Activated CD8-positive, alpha-beta T cell treated with anti-CD3 and anti-CD28 coated beads for 36 hours (primary cell): ENCODE measurements at regions not wholly inside any gene's neighbourhood (a gene's known extent, or its start where the extent isn't known, plus 50 kb on each side); places are given as distances from the start of the nearest gene placed in this dataset.

Experiments used
- ATAC-seq: fragments of 200-7000 bp; cut with Tn5 transposase; one replicate; pipeline ENCODE4 v1.10.0; 2021; ENCODE audit warnings: mild to moderate bottlenecking, moderate library complexity
- CTCF ChIA-PET: fragments of 350-600 bp; sonication (Branson Sonifier 250); formaldehyde crosslinking; loops from one replicate; lab custom pipeline; 2021; ENCODE audit warnings: antibody characterized with exemption; lab: Charles Lee
- POLR2A ChIA-PET: fragments of 350-600 bp; sonication (Branson Sonifier 250); formaldehyde crosslinking; loops from one replicate; lab custom pipeline; 2021; ENCODE audit warnings: antibody characterized with exemption; lab: Charles Lee
- DNase-seq: peaks from one replicate; pipeline ENCODE4 v3.0.0-alpha.2; 2020
- H3K27ac Mint-ChIP-seq: one replicate; pipeline ENCODE4 v1.8.0; 2021; ENCODE audit warnings: mild to moderate bottlenecking, mixed read lengths
- H3K27me3 Mint-ChIP-seq: one replicate; pipeline ENCODE4 v1.8.0; 2021; ENCODE audit warnings: mixed read lengths
- H3K36me3 Mint-ChIP-seq: one replicate; pipeline ENCODE4 v1.8.0; 2021; ENCODE audit warnings: low read depth, mixed read lengths
- H3K4me1 Mint-ChIP-seq: one replicate; pipeline ENCODE4 v1.8.0; 2021; ENCODE audit warnings: low read depth, mixed read lengths
- H3K4me3 Mint-ChIP-seq: one replicate; pipeline ENCODE4 v1.8.0; 2021; ENCODE audit warnings: mild to moderate bottlenecking, moderate library complexity, mixed read lengths
- H3K9me3 Mint-ChIP-seq: one replicate; pipeline ENCODE4 v1.8.0; 2021; ENCODE audit warnings: mixed read lengths
- intact Hi-C: fragments of 100-400 bp; cut with micrococcal nuclease; formaldehyde crosslinking; loops from one replicate; pipeline ENCODE4 v1.10.0; 2022
- TF ChIP-seq, protein P1 (sequence below): fragments of 200-600 bp; IDR thresholded peaks from one replicate; pipeline ENCODE4 v1.8.0; 2022; ENCODE audit warnings: antibody characterized with exemption, mild to moderate bottlenecking

- Mint-ChIP-seq H3K4me3 (no peak overlapping the region), H3K4me1 (no peaks in the 10 kb centered on the region), H3K27ac (no peak overlapping the region), H3K36me3 (no peaks in the 10 kb centered on the region), H3K9me3 (peaks cover 1% of the 10 kb centered on the region), H3K27me3 (no peaks in the 10 kb centered on the region)
- ATAC-seq (no peak), DNase-seq (no peak)
- intact Hi-C loops = no loop called here
- TF ChIP-seq, protein P1, sequence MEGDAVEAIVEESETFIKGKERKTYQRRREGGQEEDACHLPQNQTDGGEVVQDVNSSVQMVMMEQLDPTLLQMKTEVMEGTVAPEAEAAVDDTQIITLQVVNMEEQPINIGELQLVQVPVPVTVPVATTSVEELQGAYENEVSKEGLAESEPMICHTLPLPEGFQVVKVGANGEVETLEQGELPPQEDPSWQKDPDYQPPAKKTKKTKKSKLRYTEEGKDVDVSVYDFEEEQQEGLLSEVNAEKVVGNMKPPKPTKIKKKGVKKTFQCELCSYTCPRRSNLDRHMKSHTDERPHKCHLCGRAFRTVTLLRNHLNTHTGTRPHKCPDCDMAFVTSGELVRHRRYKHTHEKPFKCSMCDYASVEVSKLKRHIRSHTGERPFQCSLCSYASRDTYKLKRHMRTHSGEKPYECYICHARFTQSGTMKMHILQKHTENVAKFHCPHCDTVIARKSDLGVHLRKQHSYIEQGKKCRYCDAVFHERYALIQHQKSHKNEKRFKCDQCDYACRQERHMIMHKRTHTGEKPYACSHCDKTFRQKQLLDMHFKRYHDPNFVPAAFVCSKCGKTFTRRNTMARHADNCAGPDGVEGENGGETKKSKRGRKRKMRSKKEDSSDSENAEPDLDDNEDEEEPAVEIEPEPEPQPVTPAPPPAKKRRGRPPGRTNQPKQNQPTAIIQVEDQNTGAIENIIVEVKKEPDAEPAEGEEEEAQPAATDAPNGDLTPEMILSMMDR = no peak
- ChIA-PET POLR2A (no interaction called here), CTCF (no interaction called here)
These were observed 115.0 kb upstream of the KCNIP4 start for GRCh38 chr4:22063613-22064012.

GRCh38 chr4:22062676-22063075 lies 114.1 kb upstream of the KCNIP4 start:
- intact Hi-C loops = no loop called here
- ChIA-PET CTCF (no interaction called here), POLR2A (no interaction called here)
- Mint-ChIP-seq H3K27me3 (no peaks in the 10 kb centered on the region), H3K27ac (no peak overlapping the region), H3K4me1 (no peaks in the 10 kb centered on the region), H3K36me3 (no peaks in the 10 kb centered on the region), H3K4me3 (no peak overlapping the region), H3K9me3 (peaks cover 5% of the 10 kb centered on the region)
- TF ChIP-seq, protein P1 = no peak
- no peak for ATAC-seq
- DNase-seq = no peak

DNA sequence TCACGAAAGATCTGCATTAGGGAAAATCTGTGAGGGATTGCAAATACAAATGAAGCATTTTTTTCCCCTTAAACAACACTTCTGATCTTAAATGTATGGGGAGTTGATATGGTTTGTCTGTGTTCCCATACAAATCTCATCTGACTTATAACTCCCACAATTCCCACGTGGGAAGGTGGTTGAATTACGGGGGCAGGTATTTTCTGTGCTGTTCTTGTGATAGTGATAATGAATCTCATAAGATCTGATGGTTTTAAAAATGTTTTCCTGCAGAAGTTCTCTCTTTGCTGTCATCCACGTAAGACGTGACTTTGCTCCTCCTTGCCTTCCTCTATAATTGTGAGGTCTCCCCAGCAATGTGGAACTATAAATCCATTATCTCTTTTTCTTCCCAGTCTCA lies 107.4 kb upstream of the KCNIP4 start:
- peaks cover 9% of the 10 kb centered on the region for H3K9me3 Mint-ChIP-seq
- ATAC-seq = no peak
- CTCF ChIA-PET = no interaction called here

GRCh38 chr4:22052076-22052475 lies 103.5 kb upstream of the KCNIP4 start:
- no peaks in the 10 kb centered on the region for H3K4me1 Mint-ChIP-seq
- ChIA-PET POLR2A (no interaction called here), CTCF (no interaction called here)
- no peak overlapping the region for H3K4me3 Mint-ChIP-seq
- no peak overlapping the region for H3K27ac Mint-ChIP-seq
- H3K27me3 Mint-ChIP-seq = no peaks in the 10 kb centered on the region
- DNase-seq = no peak
- H3K9me3 Mint-ChIP-seq = peaks cover 6% of the 10 kb centered on the region
- intact Hi-C loops = no loop called here
- peaks cover 2% of the 10 kb centered on the region for H3K36me3 Mint-ChIP-seq
- TF ChIP-seq, protein P1 = no peak
- no peak for ATAC-seq

More for the DNA sequence above, 107.4 kb upstream of the KCNIP4 start:
- TF ChIP-seq, protein P1 = no peak
- no peak overlapping the region for H3K4me3 Mint-ChIP-seq
- intact Hi-C loops = no loop called here
- no peak for DNase-seq
- H3K27ac Mint-ChIP-seq = no peak overlapping the region
- H3K4me1 Mint-ChIP-seq = no peaks in the 10 kb centered on the region
- POLR2A ChIA-PET = no interaction called here
- H3K36me3 Mint-ChIP-seq = peaks cover 2% of the 10 kb centered on the region
- H3K27me3 Mint-ChIP-seq = no peaks in the 10 kb centered on the region

DNA sequence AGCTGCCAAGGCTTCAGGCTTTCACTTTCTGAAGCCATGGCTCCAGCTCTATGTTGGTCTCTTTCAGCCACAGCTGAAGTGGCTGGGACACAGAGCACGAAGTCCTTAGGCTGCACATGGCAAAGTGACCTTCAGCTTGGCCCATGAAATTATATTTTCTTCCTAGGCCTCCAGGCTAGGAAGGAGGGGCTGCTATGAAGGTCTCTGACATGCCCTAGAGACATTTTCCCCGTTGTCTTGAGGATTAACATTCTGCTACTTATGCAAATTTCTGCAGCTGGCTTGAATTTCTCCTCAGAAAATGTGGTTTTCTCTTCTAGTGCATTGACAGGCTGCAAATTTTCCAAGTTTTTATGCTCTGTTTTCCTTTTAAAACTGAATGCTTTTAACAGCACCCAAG lies 99.8 kb upstream of the KCNIP4 start:
- POLR2A ChIA-PET = no interaction called here
- H3K4me1 Mint-ChIP-seq = no peaks in the 10 kb centered on the region
- intact Hi-C loops = no loop called here

More for the DNA sequence above, 99.8 kb upstream of the KCNIP4 start:
- Mint-ChIP-seq H3K36me3 (no peaks in the 10 kb centered on the region), H3K4me3 (no peak overlapping the region), H3K9me3 (peaks cover 1% of the 10 kb centered on the region), H3K27ac (no peak overlapping the region), H3K27me3 (no peaks in the 10 kb centered on the region)
- no peak for ATAC-seq
- CTCF ChIA-PET = no interaction called here
- TF ChIP-seq, protein P1 = no peak
- no peak for DNase-seq
